Upper lobe of right lung (tissue), 1 donor: ENCODE measurements at regions not wholly inside any gene's neighbourhood (a gene's known extent, or its start where the extent isn't known, plus 50 kb on each side); places are given as distances from the start of the nearest gene placed in this dataset.

Source experiments
- ATAC-seq: fragments of 200-7000 bp; cut with Tn5 transposase; one replicate; pipeline ENCODE4 v1.9.1; 2020; ENCODE audit warnings: mild to moderate bottlenecking, moderate library complexity
- DNase-seq: peaks from one replicate; pipeline ENCODE4 v3.0.0-alpha.2; 2020
- H3K27ac ChIP-seq: fragments of 200-600 bp; one replicate; pipeline ENCODE4 v1.8.0; 2022
- H3K27me3 ChIP-seq: fragments of 200-600 bp; one replicate; pipeline ENCODE4 v1.8.0; 2022; ENCODE audit warnings: mild to moderate bottlenecking
- H3K36me3 ChIP-seq: fragments of 200-600 bp; one replicate; pipeline ENCODE4 v1.8.0; 2022
- H3K4me1 ChIP-seq: fragments of 200-600 bp; one replicate; pipeline ENCODE4 v1.8.0; 2022
- H3K4me3 ChIP-seq: fragments of 200-600 bp; one replicate; pipeline ENCODE4 v1.8.0; 2022; ENCODE audit warnings: mild to moderate bottlenecking
- H3K9me3 ChIP-seq: fragments of 200-600 bp; one replicate; pipeline ENCODE4 v1.8.0; 2022
- intact Hi-C: fragments of 100-400 bp; cut with DNase I; formaldehyde crosslinking; loops from one replicate; pipeline ENCODE4 v1.11.0; 2022
- TF ChIP-seq, protein P1 (sequence below): fragments of 200-600 bp; IDR thresholded peaks from one replicate; pipeline ENCODE4 v1.8.0; 2022; ENCODE audit warnings: antibody characterized with exemption
- donor health status: DM: no; HTN: yes; CAD: no; lungs with severe emphysema.

DNA sequence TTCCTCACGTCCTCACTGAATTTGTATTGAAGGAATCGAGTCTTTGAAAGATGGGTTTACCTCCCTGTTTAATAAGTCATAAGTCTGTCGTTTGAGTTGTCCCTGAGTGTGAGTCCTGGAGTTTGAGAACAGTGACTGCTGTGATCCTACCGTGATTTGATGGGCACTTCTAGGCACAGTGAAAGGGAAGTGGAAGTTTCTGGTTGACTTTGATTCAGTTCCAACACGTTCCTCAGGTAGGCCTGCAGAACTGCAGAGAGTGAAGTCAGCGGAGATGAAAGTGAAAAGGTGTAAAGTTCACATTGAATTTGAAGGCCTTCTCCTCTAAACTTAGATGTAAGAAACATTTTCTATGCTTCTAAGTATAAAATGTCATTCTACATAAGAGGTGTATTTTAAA is 52.9 kb upstream of the ACKR3 start:
- DNase-seq (no peak), ATAC-seq (no peak)
- intact Hi-C loops, result no loop called here
- H3K9me3 ChIP-seq, result no peaks in the 10 kb centered on the region
- H3K27me3 ChIP-seq, result no peaks in the 10 kb centered on the region
- H3K27ac ChIP-seq, result no peak overlapping the region
- H3K4me1 ChIP-seq, result no peaks in the 10 kb centered on the region
- TF ChIP-seq, protein P1, sequence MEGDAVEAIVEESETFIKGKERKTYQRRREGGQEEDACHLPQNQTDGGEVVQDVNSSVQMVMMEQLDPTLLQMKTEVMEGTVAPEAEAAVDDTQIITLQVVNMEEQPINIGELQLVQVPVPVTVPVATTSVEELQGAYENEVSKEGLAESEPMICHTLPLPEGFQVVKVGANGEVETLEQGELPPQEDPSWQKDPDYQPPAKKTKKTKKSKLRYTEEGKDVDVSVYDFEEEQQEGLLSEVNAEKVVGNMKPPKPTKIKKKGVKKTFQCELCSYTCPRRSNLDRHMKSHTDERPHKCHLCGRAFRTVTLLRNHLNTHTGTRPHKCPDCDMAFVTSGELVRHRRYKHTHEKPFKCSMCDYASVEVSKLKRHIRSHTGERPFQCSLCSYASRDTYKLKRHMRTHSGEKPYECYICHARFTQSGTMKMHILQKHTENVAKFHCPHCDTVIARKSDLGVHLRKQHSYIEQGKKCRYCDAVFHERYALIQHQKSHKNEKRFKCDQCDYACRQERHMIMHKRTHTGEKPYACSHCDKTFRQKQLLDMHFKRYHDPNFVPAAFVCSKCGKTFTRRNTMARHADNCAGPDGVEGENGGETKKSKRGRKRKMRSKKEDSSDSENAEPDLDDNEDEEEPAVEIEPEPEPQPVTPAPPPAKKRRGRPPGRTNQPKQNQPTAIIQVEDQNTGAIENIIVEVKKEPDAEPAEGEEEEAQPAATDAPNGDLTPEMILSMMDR, result no peak
- no peaks in the 10 kb centered on the region for H3K36me3 ChIP-seq
- H3K4me3 ChIP-seq, result no peak overlapping the region

DNA sequence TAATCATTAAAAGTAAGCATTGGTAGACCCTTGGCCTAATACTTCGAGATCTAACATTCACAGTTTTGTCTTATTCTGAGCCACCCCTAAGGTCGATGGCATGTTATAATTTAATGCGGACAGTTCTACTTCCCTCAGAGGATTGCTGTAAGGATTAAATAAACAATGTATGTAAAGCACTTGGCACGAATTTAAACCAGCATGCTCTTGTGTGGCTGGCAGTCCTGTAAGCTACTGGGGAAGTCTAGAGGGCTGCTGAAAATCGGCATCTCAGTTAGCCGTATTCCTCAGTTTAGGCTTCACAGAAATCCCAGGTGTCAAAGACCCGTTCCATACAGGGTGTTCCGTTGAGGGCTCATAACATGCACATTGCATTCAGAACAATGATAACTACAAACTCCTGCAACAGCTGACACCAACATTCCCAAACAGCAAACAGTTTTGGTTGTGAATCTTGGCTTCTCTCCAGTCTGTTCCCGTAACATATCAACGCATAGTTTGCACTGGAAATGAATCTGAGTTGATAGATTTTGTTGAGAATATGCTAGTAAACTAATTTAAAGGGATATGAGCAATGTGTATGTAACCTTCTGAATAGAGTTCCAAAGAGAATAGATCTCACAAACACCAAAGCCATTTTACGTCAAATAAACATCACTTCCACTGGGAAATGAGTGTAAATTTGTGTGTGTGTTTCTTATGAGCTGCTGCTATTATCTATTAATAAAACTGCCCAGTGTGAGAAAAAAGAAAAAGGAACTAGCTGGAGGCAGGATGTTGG is 52.2 kb upstream of the ACKR3 start:
- ATAC-seq (no peak), DNase-seq (no peak)
- Histone ChIP-seq H3K36me3 (no peaks in the 10 kb centered on the region), H3K27ac (no peak overlapping the region), H3K4me3 (no peak overlapping the region), H3K9me3 (no peaks in the 10 kb centered on the region), H3K27me3 (no peaks in the 10 kb centered on the region), H3K4me1 (no peaks in the 10 kb centered on the region)
- TF ChIP-seq, protein P1, result no peak
- intact Hi-C loops, result no loop called here
